Endothelial cell of umbilical vein (primary cell): ENCODE measurements at regions not wholly inside any gene's neighbourhood (a gene's known extent, or its start where the extent isn't known, plus 50 kb on each side); places are given as distances from the start of the nearest gene placed in this dataset.

Experiments used
- BruUV-seq: library from RNA; stranded (reverse); fragments of 400-500 nt; replicated peaks from 2 replicates; lab custom pipeline; 2021; lab: Mats Ljungman, UMichigan
- CTCF ChIA-PET: fragments of 300-600, 350-600 bp; sonication (Branson Sonifier 250); formaldehyde crosslinking; loops from one replicate; lab custom pipeline; 2021; ENCODE audit warnings: antibody characterized with exemption, inconsistent platforms; lab: Charles Lee
- POLR2A ChIA-PET: fragments of 300-600, 350-600 bp; sonication (Branson Sonifier 250); formaldehyde crosslinking; loops from one replicate; lab custom pipeline; 2021; ENCODE audit warnings: antibody characterized with exemption, inconsistent platforms; lab: Charles Lee
- DNase-seq: peaks from one replicate; pipeline ENCODE4 v3.0.0-alpha.2; 2011; ENCODE audit warnings: low read depth, low spot score
- FAIRE-seq: peaks from 2 replicates; lab custom pipeline; 2011; peaks lifted over from hg19 to GRCh38; lab: Jason Lieb, UNC
- H2AFZ ChIP-seq: 2 replicates; pipeline ENCODE4 v1.6.0; 2012; ENCODE audit warnings: low read depth, low read length, control low read depth, inconsistent platforms
- H3K27ac ChIP-seq: 2 replicates; pipeline ENCODE4 v1.5.1; 2011; ENCODE audit warnings: low read depth, mild to moderate bottlenecking, control low read depth, low read length, moderate library complexity; ENCODE audit not compliant: insufficient read depth
- H3K27me3 ChIP-seq, 2 experiments: 2 replicates each; pipeline versions ENCODE4 v1.6.0 to v1.6.1; 2011; ENCODE audit warnings: low read length in 2 of 2, mixed read lengths in 1 of 2; ENCODE audit not compliant: control insufficient read depth in 2 of 2, insufficient read depth in 2 of 2
- H3K36me3 ChIP-seq, 2 experiments: 2 replicates in 1 of 2; 3 replicates in 1 of 2; pipeline ENCODE4 v1.5.1; 2011; ENCODE audit warnings: low read length in 2 of 2, mild to moderate bottlenecking in 1 of 2, moderate library complexity in 1 of 2; ENCODE audit not compliant: control insufficient read depth in 2 of 2, insufficient read depth in 2 of 2; ENCODE audit errors: extremely low read depth in 1 of 2
- H3K4me1 ChIP-seq: 3 replicates; pipeline ENCODE4 v1.5.1; 2011; ENCODE audit warnings: mild to moderate bottlenecking, low read length; ENCODE audit not compliant: control insufficient read depth, insufficient read depth; ENCODE audit errors: extremely low read depth
- H3K4me2 ChIP-seq: 2 replicates; pipeline ENCODE4 v1.6.1; 2011; ENCODE audit warnings: low read length, control low read depth, mixed read lengths; ENCODE audit not compliant: insufficient read depth
- H3K4me3 ChIP-seq, 3 experiments: fragments of 200-600 bp in 1 of 3; sonication (generic), shearing (Covaris generic) in 1 of 3; replicated peaks in 1 of 3; 2 replicates each; pipeline ENCODE4 v1.5.1; 2011 to 2016; ENCODE audit warnings: control low read depth in 3 of 3, low read length in 3 of 3, mild to moderate bottlenecking in 2 of 3, inconsistent platforms in 1 of 3, low read depth in 1 of 3, moderate library complexity in 1 of 3; ENCODE audit not compliant: insufficient read depth in 1 of 3
- H3K79me2 ChIP-seq: 2 replicates; pipeline ENCODE4 v1.6.0; 2012; ENCODE audit warnings: low read length, inconsistent platforms; ENCODE audit not compliant: control insufficient read depth, insufficient read depth
- H3K9ac ChIP-seq: replicated peaks from 2 replicates; pipeline ENCODE3; 2011; ENCODE audit warnings: low read length, control low read depth; ENCODE audit not compliant: insufficient read depth; ENCODE audit errors: extremely low read depth
- H3K9me1 ChIP-seq: replicated peaks from 3 replicates; pipeline ENCODE4 v1.6.0; 2011; ENCODE audit warnings: mild to moderate bottlenecking, low read length; ENCODE audit not compliant: control insufficient read depth, insufficient read depth; ENCODE audit errors: extremely low read depth
- H3K9me3 ChIP-seq: replicated peaks from 2 replicates; pipeline ENCODE4 v1.5.1; 2012; ENCODE audit warnings: low read length, inconsistent platforms; ENCODE audit not compliant: control insufficient read depth, insufficient read depth
- H4K20me1 ChIP-seq: replicated peaks from 2 replicates; pipeline ENCODE3; 2011; ENCODE audit warnings: mild to moderate bottlenecking, low read length; ENCODE audit not compliant: control insufficient read depth, insufficient read depth; ENCODE audit errors: extremely low read depth
- EZH2 ChIP-seq: IDR thresholded peaks from 2 replicates; pipeline ENCODE4 v1.6.1; 2012; ENCODE audit warnings: borderline replicate concordance, low read depth, mild to moderate bottlenecking, moderate library complexity, low read length, inconsistent platforms; ENCODE audit not compliant: severe bottlenecking
- FOS ChIP-seq: IDR thresholded peaks from 2 replicates; pipeline ENCODE4 v1.6.1; 2011; ENCODE audit warnings: mild to moderate bottlenecking, low read length, moderate library complexity, borderline replicate concordance; ENCODE audit not compliant: insufficient read depth
- GATA2 ChIP-seq: IDR thresholded peaks from 2 replicates; pipeline ENCODE4 v1.7.0; 2011; ENCODE audit warnings: low read depth, mild to moderate bottlenecking, moderate library complexity, mixed read lengths, low read length; ENCODE audit not compliant: insufficient read length, insufficient read depth
- JUN ChIP-seq: IDR thresholded peaks from 2 replicates; pipeline ENCODE4 v1.6.1; 2011; ENCODE audit warnings: borderline replicate concordance, low read depth; ENCODE audit not compliant: insufficient read length, insufficient read depth
- MYC ChIP-seq: IDR thresholded peaks from one replicate; pipeline ENCODE4 v1.6.1; 2011; ENCODE audit warnings: mild to moderate bottlenecking, low read depth, low read length
- POLR2A ChIP-seq: IDR thresholded peaks from 2 replicates; pipeline ENCODE4 v1.6.1; 2012; ENCODE audit warnings: low read depth, mild to moderate bottlenecking, control low read depth, low read length
- POLR2AphosphoS5 ChIP-seq: IDR thresholded peaks from 2 replicates; pipeline ENCODE4 v1.6.1; 2012; ENCODE audit warnings: low read depth, mild to moderate bottlenecking, control low read depth, low read length, moderate library complexity; ENCODE audit not compliant: insufficient read depth
- dilution Hi-C: fragments of 300-500 bp; cut with MboI; formaldehyde crosslinking; loops from one replicate; pipeline ENCODE4 v1.15.0; 2019; ENCODE audit warnings: low sequenced_read_pairs; ENCODE audit not compliant: extremely low pct_ligation_motif_present
- intact Hi-C: fragments of 100-400 bp; cut with micrococcal nuclease; formaldehyde crosslinking; loops from one replicate; pipeline ENCODE4 v1.10.0; 2022
- TF ChIP-seq, protein P1 (sequence below): IDR thresholded peaks from 2 replicates; pipeline ENCODE4 v1.6.1; 2011; ENCODE audit not compliant: insufficient read depth, insufficient read length
- TF ChIP-seq, protein P2 (sequence below), 2 donors: IDR thresholded peaks; 1 replicate in 1 of 2; 2 replicates in 1 of 2; pipeline ENCODE4 v1.5.1; 2011; ENCODE audit warnings: low read length in 2 of 2, mild to moderate bottlenecking in 2 of 2, moderate library complexity in 2 of 2, control low read depth in 1 of 2, inconsistent platforms in 1 of 2, low read depth in 1 of 2; ENCODE audit not compliant: insufficient read depth in 1 of 2; ENCODE audit errors: extremely low read depth in 1 of 2

DNA sequence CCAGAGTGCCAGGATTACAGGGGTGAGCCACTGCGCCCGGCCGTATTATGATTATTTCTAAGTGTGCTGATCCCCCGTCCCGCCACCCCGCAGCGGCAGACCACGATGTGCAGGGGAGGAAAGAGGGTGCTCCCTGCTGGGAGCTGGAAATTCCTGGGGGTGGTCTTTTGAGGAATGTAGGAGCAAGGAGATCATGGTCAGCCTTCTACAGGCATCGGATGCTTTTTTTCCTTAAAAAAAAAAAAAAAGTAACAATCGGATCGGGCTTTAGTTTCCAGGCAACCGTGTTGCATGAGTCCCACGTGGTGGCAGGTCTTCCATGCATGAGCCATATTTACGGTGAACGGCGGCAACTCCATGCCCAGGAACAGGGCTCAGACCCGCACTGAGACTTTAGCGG lies 74.2 kb upstream of the COX20 start:
- no peaks in the 10 kb centered on the region for H3K9me1 ChIP-seq
- no peak overlapping the region for H2AFZ ChIP-seq
- H3K27ac ChIP-seq, result no peak overlapping the region
- no peaks in the 10 kb centered on the region for H3K9me3 ChIP-seq
- no peak overlapping the region for H3K9ac ChIP-seq
- BruUV-seq, result no TSS peak
- dilution Hi-C loops, result no loop called here
- DNase-seq, result no peak
- ChIA-PET CTCF (interaction anchor here (0.9 kb wide), 1 partner anchor 10 kb away, joined by 3 read pairs; no protein-coding TSS in a partner anchor), POLR2A (no interaction called here)
- intact Hi-C loops, result no loop called here
- FAIRE-seq, result no peak
- no peaks in the 10 kb centered on the region for H3K27me3 ChIP-seq
- no peak overlapping the region for H3K4me2 ChIP-seq
- no peak for TF ChIP-seq FOS
- no peak for TF ChIP-seq GATA2
- no peak for TF ChIP-seq MYC
- no peak for TF ChIP-seq JUN
- no peak for TF ChIP-seq EZH2
- TF ChIP-seq POLR2A, result no peak
- TF ChIP-seq POLR2AphosphoS5, result no peak
- TF ChIP-seq, protein P1, sequence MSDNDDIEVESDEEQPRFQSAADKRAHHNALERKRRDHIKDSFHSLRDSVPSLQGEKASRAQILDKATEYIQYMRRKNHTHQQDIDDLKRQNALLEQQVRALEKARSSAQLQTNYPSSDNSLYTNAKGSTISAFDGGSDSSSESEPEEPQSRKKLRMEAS, result no peak
- TF ChIP-seq, protein P2, sequence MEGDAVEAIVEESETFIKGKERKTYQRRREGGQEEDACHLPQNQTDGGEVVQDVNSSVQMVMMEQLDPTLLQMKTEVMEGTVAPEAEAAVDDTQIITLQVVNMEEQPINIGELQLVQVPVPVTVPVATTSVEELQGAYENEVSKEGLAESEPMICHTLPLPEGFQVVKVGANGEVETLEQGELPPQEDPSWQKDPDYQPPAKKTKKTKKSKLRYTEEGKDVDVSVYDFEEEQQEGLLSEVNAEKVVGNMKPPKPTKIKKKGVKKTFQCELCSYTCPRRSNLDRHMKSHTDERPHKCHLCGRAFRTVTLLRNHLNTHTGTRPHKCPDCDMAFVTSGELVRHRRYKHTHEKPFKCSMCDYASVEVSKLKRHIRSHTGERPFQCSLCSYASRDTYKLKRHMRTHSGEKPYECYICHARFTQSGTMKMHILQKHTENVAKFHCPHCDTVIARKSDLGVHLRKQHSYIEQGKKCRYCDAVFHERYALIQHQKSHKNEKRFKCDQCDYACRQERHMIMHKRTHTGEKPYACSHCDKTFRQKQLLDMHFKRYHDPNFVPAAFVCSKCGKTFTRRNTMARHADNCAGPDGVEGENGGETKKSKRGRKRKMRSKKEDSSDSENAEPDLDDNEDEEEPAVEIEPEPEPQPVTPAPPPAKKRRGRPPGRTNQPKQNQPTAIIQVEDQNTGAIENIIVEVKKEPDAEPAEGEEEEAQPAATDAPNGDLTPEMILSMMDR (IDR thresholded peaks at IDR 0.05; ENCODE audit: extremely low read depth in 1 of 2, insufficient read depth in 1 of 2, low read depth in 1 of 2, low read length in 2 of 2), result no peak
- no peaks in the 10 kb centered on the region for H3K4me1 ChIP-seq
- H3K79me2 ChIP-seq, result no peaks in the 10 kb centered on the region
- no peaks in the 10 kb centered on the region for H3K36me3 ChIP-seq
- no peak overlapping the region for H3K4me3 ChIP-seq
- H4K20me1 ChIP-seq, result no peaks in the 10 kb centered on the region
